ENCODE measurements at regions not wholly inside any gene's neighbourhood (a gene's known extent, or its start where the extent isn't known, plus 50 kb on each side); places are given as distances from the start of the nearest gene placed in this dataset.

GRCh38 chr6:71410164-71410566 lies 121.6 kb downstream of the OGFRL1 start:
- Histone ChIP-seq H3K18ac (ENCODE audit: low read length) (no peak overlapping the region), H3K9ac (ENCODE audit: low read depth, low read length, poor library complexity) (no peak overlapping the region), H3K27me3 (ENCODE audit: control insufficient read depth in 3 of 3, insufficient read depth in 3 of 3, low read depth in 1 of 3, low read length in 3 of 3) (no peaks in the 10 kb centered on the region), H2AK5ac (ENCODE audit: low read depth, low read length) (no peak overlapping the region), H4K91ac (ENCODE audit: low read depth, low read length, poor library complexity) (no peak overlapping the region), H3K4me2 (ENCODE audit: insufficient read depth, low read length, poor library complexity, severe bottlenecking) (no peak overlapping the region), H3K23ac (ENCODE audit: low read depth, low read length, poor library complexity) (no peak overlapping the region), H3K9me3 (replicated peaks in 1 of 2; ENCODE audit: control insufficient read depth in 2 of 2, insufficient read depth in 1 of 2, low read depth in 1 of 2, low read length in 2 of 2) (peaks cover 0 to 3% of the 10 kb centered on the region in 2 donors), H3K79me1 (ENCODE audit: low read depth, low read length) (no peaks in the 10 kb centered on the region), H4K8ac (ENCODE audit: low read depth, low read length) (no peak overlapping the region), H3K14ac (ENCODE audit: low read length) (no peak overlapping the region), H2BK15ac (ENCODE audit: low read length) (no peak overlapping the region), H3K4ac (ENCODE audit: low read length) (no peak overlapping the region), H2BK12ac (ENCODE audit: low read length) (no peak overlapping the region), H2BK120ac (ENCODE audit: low read depth, low read length) (no peak overlapping the region), H3K4me3 (ENCODE audit: low read length in 2 of 2) (no peak overlapping the region), H2AFZ (ENCODE audit: low read length) (no peak overlapping the region), H3K27ac (replicated peaks; ENCODE audit: low read length) (no peak overlapping the region), H2BK5ac (ENCODE audit: low read length) (no peak overlapping the region), H3K4me1 (ENCODE audit: control insufficient read depth in 2 of 2, insufficient read depth in 1 of 2, low read depth in 1 of 2, low read length in 2 of 2) (peaks cover 4 to 6% of the 10 kb centered on the region in 2 donors), H3K36me3 (replicated peaks in 1 of 2; ENCODE audit: control insufficient read depth in 2 of 2, insufficient read depth in 2 of 2, low read length in 2 of 2) (peaks cover 2 to 100% of the 10 kb centered on the region in 2 donors)
- WGBS, 2 donors (ENCODE audit: extremely low coverage in 2 of 2, insufficient read length in 2 of 2, insufficient replicate concordance in 1 of 2): no CpG with 5 or more reads among the region's 4 CpGs
- DNase-seq (ENCODE audit: low spot score): no peak

GRCh38 chr6:71410681-71411080 lies 122.1 kb downstream of the OGFRL1 start:
- Histone ChIP-seq H2BK15ac (ENCODE audit: low read length) (no peak overlapping the region), H3K27ac (replicated peaks; ENCODE audit: low read length) (no peak overlapping the region), H2BK12ac (ENCODE audit: low read length) (no peak overlapping the region), H3K9me3 (replicated peaks in 1 of 2; ENCODE audit: control insufficient read depth in 2 of 2, insufficient read depth in 1 of 2, low read depth in 1 of 2, low read length in 2 of 2) (peaks cover 0 to 8% of the 10 kb centered on the region in 2 donors), H3K23ac (ENCODE audit: low read depth, low read length, poor library complexity) (no peak overlapping the region), H2AK5ac (ENCODE audit: low read depth, low read length) (no peak overlapping the region), H3K9ac (ENCODE audit: low read depth, low read length, poor library complexity) (no peak overlapping the region), H3K79me1 (ENCODE audit: low read depth, low read length) (no peaks in the 10 kb centered on the region), H3K14ac (ENCODE audit: low read length) (no peak overlapping the region), H3K4me2 (ENCODE audit: insufficient read depth, low read length, poor library complexity, severe bottlenecking) (no peak overlapping the region), H4K8ac (ENCODE audit: low read depth, low read length) (no peak overlapping the region), H3K4me1 (ENCODE audit: control insufficient read depth in 2 of 2, insufficient read depth in 1 of 2, low read depth in 1 of 2, low read length in 2 of 2) (peaks cover 2 to 6% of the 10 kb centered on the region in 2 donors), H2BK5ac (ENCODE audit: low read length) (no peak overlapping the region), H3K4ac (ENCODE audit: low read length) (no peak overlapping the region), H3K27me3 (ENCODE audit: control insufficient read depth in 3 of 3, insufficient read depth in 3 of 3, low read depth in 1 of 3, low read length in 3 of 3) (no peaks in the 10 kb centered on the region), H3K36me3 (replicated peaks in 1 of 2; ENCODE audit: control insufficient read depth in 2 of 2, insufficient read depth in 2 of 2, low read length in 2 of 2) (peaks cover 3 to 100% of the 10 kb centered on the region in 2 donors), H4K91ac (ENCODE audit: low read depth, low read length, poor library complexity) (no peak overlapping the region), H3K4me3 (ENCODE audit: low read length in 2 of 2) (no peak overlapping the region), H2AFZ (ENCODE audit: low read length) (no peak overlapping the region), H2BK120ac (ENCODE audit: low read depth, low read length) (no peak overlapping the region), H3K18ac (ENCODE audit: low read length) (no peak overlapping the region)
- DNase-seq (ENCODE audit: low spot score): no peak
- no CpG with 5 or more reads among the region's 1 CpG for WGBS, 2 donors (ENCODE audit: extremely low coverage in 2 of 2, insufficient read length in 2 of 2, insufficient replicate concordance in 1 of 2)

GRCh38 chr6:71411882-71412281 lies 123.3 kb downstream of the OGFRL1 start:
- Histone ChIP-seq H3K18ac (ENCODE audit: low read length) (no peak overlapping the region), H3K4ac (ENCODE audit: low read length) (no peak overlapping the region), H3K27me3 (ENCODE audit: control insufficient read depth in 3 of 3, insufficient read depth in 3 of 3, low read depth in 1 of 3, low read length in 3 of 3) (no peaks in the 10 kb centered on the region), H3K23ac (ENCODE audit: low read depth, low read length, poor library complexity) (no peak overlapping the region), H4K8ac (ENCODE audit: low read depth, low read length) (no peak overlapping the region), H3K4me2 (ENCODE audit: insufficient read depth, low read length, poor library complexity, severe bottlenecking) (no peak overlapping the region), H3K4me3 (ENCODE audit: low read length in 2 of 2) (no peak overlapping the region), H3K36me3 (replicated peaks in 1 of 2; ENCODE audit: control insufficient read depth in 2 of 2, insufficient read depth in 2 of 2, low read length in 2 of 2) (peaks cover 3 to 100% of the 10 kb centered on the region in 2 donors), H3K79me1 (ENCODE audit: low read depth, low read length) (no peaks in the 10 kb centered on the region), H2BK12ac (ENCODE audit: low read length) (no peak overlapping the region), H4K91ac (ENCODE audit: low read depth, low read length, poor library complexity) (no peak overlapping the region), H3K14ac (ENCODE audit: low read length) (no peak overlapping the region), H3K4me1 (ENCODE audit: control insufficient read depth in 2 of 2, insufficient read depth in 1 of 2, low read depth in 1 of 2, low read length in 2 of 2) (peaks cover 2 to 6% of the 10 kb centered on the region in 2 donors), H3K9me3 (replicated peaks in 1 of 2; ENCODE audit: control insufficient read depth in 2 of 2, insufficient read depth in 1 of 2, low read depth in 1 of 2, low read length in 2 of 2) (peaks cover 0 to 10% of the 10 kb centered on the region in 2 donors), H2BK5ac (ENCODE audit: low read length) (no peak overlapping the region), H2AFZ (ENCODE audit: low read length) (no peak overlapping the region), H2BK120ac (ENCODE audit: low read depth, low read length) (no peak overlapping the region), H3K27ac (replicated peaks; ENCODE audit: low read length) (no peak overlapping the region), H2BK15ac (ENCODE audit: low read length) (no peak overlapping the region), H3K9ac (ENCODE audit: low read depth, low read length, poor library complexity) (no peak overlapping the region), H2AK5ac (ENCODE audit: low read depth, low read length) (no peak overlapping the region)
- WGBS, 2 donors (ENCODE audit: extremely low coverage in 2 of 2, insufficient read length in 2 of 2, insufficient replicate concordance in 1 of 2): no CpG with 5 or more reads among the region's 1 CpG
- DNase-seq (ENCODE audit: low spot score): no peak

- Histone ChIP-seq H3K4me1 (ENCODE audit: control insufficient read depth in 2 of 2, insufficient read depth in 1 of 2, low read depth in 1 of 2, low read length in 2 of 2) (peaks cover 2 to 3% of the 10 kb centered on the region in 2 donors), H3K4me2 (ENCODE audit: insufficient read depth, low read length, poor library complexity, severe bottlenecking) (no peak overlapping the region), H2AK5ac (ENCODE audit: low read depth, low read length) (no peak overlapping the region), H3K4ac (ENCODE audit: low read length) (no peak overlapping the region), H3K4me3 (ENCODE audit: low read length in 2 of 2) (no peak overlapping the region), H4K91ac (ENCODE audit: low read depth, low read length, poor library complexity) (no peak overlapping the region), H3K18ac (ENCODE audit: low read length) (no peak overlapping the region), H3K23ac (ENCODE audit: low read depth, low read length, poor library complexity) (no peak overlapping the region), H3K27me3 (ENCODE audit: control insufficient read depth in 3 of 3, insufficient read depth in 3 of 3, low read depth in 1 of 3, low read length in 3 of 3) (no peaks in the 10 kb centered on the region), H3K79me1 (ENCODE audit: low read depth, low read length) (no peaks in the 10 kb centered on the region), H2BK5ac (ENCODE audit: low read length) (no peak overlapping the region), H2BK12ac (ENCODE audit: low read length) (no peak overlapping the region), H3K36me3 (replicated peaks in 1 of 2; ENCODE audit: control insufficient read depth in 2 of 2, insufficient read depth in 2 of 2, low read length in 2 of 2) (peaks cover 7 to 100% of the 10 kb centered on the region in 2 donors), H3K14ac (ENCODE audit: low read length) (no peak overlapping the region), H2BK15ac (ENCODE audit: low read length) (no peak overlapping the region), H3K9me3 (replicated peaks in 1 of 2; ENCODE audit: control insufficient read depth in 2 of 2, insufficient read depth in 1 of 2, low read depth in 1 of 2, low read length in 2 of 2) (peaks cover 0 to 10% of the 10 kb centered on the region in 2 donors), H2AFZ (ENCODE audit: low read length) (no peak overlapping the region), H2BK120ac (ENCODE audit: low read depth, low read length) (no peak overlapping the region), H3K27ac (replicated peaks; ENCODE audit: low read length) (no peak overlapping the region), H4K8ac (ENCODE audit: low read depth, low read length) (no peak overlapping the region), H3K9ac (ENCODE audit: low read depth, low read length, poor library complexity) (no peak overlapping the region)
- WGBS, 2 donors (ENCODE audit: extremely low coverage in 2 of 2, insufficient read length in 2 of 2, insufficient replicate concordance in 1 of 2): 100% methylated on average over 3 of the region's 4 CpGs; no CpG with 5 or more reads in 1 of the 2 donors
- no peak for DNase-seq (ENCODE audit: low spot score)
Observed at GRCh38 chr6:71412559-71413140, 124.0 kb downstream of the OGFRL1 start.
